ENCODE measurements at regions not wholly inside any gene's neighbourhood (a gene's known extent, or its start where the extent isn't known, plus 50 kb on each side); places are given as distances from the start of the nearest gene placed in this dataset.
"Not testable (repeated sequence)": the region's sequence is repeated elsewhere in the genome, so short reads cannot be mapped to it uniquely, and the experiment has no call there.

DNA sequence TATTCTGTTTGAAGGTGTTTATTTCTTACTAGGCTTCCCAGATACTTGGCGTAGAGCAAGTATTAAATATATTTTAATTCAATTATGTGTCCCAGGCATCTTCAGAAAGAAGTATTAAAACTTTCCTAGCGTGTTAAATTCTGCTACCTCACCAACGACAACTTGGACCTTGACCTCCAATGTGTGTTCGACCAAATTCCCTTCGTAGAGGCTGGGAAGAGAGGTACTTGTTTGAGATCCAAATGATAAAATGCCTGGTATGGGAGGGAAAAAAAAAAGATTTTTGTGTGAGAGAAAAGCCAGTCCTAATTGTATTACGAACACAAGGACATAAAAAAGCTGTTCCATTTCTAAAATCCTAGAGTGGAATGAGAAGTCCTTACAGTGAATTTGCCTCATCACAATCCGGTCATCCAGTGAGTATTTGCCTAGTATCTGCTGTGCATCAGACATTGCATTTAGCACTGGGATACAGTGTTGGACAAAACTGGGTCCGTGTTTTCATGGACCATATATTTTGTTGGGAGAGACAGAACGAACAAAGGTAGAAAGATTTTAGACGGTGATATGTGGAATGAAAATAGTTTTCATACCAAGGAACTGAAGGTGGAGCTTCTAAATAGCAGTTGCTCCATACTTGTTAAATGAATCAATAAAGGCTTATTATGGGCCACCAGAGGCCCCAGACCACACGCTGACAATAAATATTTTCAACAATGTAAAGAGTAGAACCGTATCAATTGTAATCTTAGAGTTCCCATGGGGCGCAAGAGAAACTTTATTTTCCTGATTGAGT is 103.1 kb downstream of the KIF4B start:
- DNase-seq = no peak

DNA sequence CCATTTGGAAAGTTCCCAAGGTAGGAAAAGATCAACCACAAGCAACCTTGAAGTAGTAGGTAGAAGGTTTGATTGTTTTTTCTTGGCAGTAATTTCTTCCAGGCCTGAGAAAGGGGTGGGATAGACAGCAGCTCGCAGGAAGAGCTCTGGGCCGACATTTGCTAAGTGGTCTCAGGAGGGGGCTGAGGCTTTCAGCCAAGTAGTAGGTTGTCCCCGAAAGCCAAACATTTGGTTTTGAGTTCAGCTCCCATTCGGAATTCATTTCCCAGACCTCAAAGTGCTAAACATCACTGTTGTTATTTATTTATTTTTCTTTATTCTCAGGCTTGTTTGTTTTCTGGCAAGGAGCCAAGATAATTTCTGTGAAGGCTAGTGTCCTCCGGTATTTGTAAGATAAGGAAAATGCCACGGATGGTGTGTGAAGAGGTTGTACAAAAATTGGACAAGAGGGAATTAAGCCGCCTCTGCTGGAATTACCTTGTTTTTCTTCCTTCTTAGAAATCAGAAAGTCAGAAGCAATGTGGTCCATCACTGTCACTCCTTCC is 112.1 kb downstream of the KIF4B start:
- DNase-seq = no peak

DNA sequence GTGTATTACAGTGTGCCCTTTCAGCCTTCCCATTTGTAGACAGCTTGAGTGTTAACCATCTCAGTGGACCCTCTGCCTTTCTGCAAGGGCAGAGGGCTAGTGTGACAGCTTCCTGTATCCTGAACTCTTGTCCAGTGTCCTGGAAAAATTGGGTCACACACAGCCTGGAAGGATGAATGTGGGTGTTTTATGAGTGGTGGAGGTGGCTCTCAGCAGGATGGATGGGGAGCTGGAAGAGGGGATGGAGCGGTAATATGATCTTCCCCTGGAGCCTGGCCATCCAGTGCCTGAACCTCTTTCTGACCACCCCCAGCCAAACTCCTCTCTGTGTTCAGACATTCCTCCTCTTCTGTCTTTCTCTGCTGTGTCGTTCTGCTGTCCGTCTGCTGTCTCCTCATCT is 113.0 kb downstream of the KIF4B start:
- DNase-seq = no peak

DNA sequence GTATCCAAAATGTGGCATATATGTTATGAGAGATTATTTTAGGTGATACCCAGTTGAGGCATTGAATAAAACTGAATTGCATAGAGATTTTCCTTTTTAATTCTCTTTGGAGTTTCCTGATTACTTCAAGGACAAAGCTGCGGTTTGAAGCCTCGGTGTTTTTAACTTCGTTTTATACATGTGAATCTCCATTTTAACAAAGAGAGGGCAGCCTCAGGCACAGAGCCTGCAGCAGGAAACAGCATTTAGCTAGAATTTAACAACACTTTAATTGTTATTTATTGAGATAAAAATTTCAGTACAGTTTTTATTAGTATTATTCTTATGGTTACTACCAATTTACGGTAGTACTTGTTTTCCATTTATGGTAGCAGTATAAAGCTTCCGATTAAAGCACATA is 114.0 kb downstream of the KIF4B start:
- DNase-seq = no peak

DNA sequence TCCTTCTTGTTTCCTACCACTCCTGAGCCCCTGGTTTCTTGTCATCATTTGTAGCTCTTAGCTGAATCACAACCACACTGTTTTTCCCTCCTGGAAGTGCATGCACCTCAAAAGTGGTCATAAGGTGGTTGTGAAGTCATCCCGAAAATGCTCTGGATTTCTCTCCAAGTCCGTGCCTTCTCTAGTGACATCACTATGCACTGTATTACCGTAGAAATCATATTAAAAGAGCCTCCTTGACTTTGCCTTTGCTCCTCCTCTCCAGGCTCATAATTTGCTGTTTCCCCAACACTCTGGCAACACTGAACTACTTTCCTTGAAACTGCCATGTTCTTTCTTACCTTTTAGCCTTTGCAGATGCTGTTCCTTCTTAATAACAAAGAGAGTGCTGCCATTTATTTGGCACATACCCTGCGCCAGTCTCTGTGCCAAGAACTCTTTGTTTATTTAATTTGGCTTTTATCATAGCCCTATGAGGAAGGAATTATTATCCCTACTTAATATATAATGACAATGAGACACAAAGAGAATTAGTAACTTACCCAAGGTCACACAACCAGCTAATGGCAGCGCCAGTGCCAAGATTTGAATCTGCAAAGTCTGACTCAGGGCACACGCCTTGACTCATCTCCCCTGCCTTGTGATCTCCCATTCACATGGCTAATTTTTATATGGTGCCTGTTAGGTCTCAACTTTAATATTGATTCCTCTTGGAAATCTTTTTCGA is 115.4 kb downstream of the KIF4B start:
- no peak for DNase-seq

DNA sequence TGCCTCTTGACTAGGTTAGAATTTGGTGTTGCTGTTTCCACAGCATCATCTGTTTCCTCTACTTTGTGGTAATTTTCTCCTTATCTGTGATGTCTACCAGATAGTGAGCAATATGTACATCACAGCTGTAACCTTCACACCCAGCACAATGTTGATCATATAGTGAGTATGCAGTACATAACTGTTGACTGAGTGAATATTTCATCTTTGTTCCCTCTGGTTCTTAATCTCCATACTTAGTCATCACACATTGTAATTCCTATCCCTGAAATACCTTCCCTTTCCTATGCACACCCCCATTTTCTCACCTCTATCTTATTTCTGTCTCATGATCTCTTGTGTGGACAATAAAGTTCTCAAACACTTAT is 115.9 kb downstream of the KIF4B start:
- no peak for DNase-seq

DNA sequence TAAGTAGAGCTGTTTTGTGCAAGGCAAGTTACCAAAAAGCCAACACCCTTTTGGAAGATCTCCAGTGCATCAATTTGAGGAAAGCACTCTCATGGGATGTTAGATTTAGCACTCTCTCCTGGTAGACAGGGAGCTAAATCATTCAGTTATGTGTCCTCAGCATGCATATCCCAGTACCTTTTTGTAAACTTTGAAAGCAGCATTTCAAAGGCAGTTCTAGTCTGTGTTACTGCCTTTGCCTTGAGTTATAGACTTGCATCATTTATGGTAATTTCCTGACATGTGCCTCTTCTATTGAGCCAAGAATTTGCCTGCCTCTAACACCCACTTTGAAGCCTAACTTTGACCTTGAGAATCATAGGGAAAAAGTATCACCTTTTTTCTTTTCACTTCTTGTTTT is 120.6 kb downstream of the KIF4B start:
- DNase-seq = no peak

DNA sequence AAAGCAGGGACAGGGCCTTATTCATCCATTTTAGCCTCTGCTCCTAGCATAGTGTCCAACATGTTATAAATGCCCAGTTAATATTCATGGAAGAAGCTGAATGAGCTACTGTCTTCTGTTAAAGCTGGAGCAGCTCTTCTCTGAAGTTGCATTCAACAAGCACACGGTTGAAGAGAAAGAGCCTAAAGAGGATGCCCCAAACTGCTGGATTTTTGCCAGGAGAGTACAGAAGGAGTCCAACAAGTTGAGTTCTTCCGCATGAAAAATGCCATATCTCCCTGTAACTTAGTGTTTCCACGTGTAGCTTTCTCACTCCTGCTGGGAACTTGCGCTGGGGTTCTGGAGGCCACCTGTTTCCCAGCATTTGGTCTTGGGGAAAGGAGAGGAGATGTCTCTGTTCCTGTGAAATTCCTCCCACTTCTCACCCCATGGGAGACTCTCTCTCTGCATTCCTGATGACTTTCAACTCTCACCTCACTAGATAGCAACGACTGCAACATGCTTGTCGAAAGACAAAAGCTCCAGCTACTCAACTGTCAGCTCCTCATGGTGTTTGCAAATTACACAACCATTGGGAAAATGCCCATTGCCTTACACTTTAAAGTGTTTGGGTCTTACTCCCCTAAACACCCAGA is 122.8 kb downstream of the KIF4B start:
- no peak for DNase-seq

DNA sequence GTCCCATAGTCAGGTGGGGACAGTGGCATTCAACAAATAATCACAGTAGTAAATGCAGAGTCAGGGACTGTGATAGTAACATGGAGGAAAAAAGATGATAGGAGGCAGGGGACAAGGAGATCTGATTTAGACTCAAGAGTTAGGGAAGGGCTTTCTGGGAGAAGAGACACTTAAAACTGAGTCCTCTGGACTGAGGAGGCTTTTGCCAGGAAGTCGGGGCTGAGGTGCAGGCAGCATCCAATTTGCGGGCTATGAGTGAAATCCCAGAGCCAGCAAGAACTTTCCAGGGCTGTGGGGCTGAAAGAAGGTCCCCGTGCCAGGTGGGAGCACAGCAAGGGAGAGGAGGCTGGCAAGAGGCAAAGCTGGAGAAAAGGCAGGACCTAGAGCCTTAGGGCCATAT is 124.1 kb downstream of the KIF4B start:
- no peak for DNase-seq

DNA sequence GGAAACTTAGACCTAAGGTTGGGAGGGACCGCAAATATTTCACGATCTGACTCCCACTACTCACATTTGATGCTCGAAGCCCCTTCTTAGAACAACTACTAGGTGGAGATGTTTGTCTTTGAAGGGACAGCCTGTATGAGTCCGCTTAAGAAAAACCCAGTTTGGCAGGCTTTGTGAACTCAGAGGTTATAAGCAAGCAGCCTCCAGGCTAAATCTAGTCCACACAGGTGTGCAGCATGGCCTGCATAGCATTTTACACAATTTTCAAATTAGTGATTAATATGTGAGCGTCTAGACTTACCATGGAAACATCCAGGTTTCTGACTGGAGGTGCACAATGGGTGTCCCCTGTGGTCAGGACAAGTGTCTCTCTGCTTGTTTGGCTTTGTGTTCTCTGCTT is 127.1 kb downstream of the KIF4B start:
- DNase-seq = no peak

DNA sequence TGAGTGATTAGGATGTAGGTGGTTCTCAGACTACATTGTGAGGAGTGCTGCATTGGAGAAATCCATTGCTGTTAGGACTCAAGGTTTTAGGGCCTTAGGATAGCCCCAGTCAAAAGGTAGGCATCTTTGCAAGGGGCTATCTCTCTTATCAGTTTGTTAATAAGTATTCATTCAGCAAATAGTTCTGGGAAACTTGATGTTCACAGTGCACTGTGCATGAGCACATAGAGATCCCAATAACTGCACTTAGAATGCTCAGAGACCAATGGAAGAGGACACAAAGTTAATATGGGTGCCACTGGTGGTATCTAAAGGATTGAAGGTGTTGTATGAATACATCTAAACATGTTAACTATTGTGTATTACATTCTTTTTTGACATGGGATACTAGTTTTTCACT is 131.4 kb downstream of the KIF4B start:
- no peak for DNase-seq

DNA sequence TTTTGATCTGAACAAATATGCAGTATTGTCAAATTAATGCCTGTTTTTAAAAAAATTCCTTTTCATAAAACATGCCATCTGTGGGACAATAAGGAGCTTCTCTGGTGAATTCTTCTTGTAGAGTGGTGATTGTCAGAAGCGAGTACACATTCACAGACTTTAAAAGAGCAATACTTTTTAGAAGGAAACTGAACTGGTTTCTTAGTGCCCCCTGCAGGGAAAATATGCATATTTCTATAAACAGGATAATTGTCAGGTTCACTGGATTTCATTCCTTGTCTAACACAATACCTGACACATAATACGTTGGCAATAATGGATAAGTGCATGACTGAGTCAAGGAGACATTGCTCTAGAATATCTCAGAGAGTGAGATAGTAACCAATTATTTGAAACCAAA is 133.7 kb downstream of the KIF4B start:
- no peak for DNase-seq

DNA sequence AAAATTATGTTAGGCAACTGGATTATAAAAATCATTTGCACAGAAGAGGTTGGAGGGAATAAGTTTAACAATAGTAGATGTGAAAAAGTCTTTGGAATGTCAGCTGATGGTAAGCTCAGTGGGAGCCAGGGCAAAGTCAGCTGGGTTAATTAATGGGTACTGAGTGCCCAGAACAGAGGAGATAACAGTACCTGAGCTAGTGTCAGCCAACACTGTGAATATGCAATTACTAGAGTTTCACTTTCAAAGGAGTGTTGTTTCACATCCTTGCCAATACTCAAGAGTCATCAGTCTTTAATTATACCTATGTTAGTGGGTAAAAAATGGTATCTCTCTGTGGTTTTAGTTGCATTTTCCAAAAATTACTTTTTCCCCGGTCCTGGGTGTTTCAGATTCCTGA is 135.1 kb downstream of the KIF4B start:
- no peak for DNase-seq

DNA sequence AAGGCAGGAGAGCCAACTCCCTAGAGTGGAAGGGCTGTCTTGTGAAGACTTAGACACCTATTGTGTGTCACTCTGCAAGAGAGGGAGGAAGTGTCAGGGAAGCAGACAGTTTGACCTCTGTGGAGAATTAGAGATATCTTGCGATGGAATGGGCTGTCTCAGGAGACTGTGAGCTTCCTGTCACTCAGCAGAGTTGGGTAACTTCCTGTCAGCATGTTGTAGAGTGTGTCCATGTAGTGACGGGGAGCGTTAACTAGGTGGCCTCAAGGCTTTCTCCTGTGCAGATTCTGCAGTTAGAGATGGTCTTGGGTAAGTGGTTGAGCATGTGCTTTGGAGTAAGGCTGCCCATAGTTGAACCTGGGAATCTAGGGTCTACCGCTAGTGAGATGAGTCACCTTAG is 136.5 kb downstream of the KIF4B start:
- DNase-seq = no peak

DNA sequence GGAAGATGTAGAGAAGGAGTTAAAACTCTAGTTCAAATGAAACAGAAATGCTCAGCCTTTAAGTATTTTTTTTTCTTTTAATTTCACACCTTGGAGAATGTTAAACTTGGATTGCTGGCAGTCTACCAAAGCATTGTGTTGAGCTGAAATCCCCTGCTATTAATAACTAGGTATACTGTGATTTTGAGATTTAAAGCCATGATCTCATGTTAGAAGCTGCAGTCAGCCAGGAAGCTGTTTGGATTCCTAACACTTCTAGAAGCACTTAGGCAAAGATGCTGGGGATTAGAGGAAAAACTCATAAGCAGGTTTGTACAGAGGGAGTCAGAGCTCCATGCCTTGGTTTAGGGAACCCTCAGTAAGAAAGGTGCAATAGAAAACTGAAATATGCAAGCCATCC is 141.4 kb downstream of the KIF4B start:
- no peak for DNase-seq

DNA sequence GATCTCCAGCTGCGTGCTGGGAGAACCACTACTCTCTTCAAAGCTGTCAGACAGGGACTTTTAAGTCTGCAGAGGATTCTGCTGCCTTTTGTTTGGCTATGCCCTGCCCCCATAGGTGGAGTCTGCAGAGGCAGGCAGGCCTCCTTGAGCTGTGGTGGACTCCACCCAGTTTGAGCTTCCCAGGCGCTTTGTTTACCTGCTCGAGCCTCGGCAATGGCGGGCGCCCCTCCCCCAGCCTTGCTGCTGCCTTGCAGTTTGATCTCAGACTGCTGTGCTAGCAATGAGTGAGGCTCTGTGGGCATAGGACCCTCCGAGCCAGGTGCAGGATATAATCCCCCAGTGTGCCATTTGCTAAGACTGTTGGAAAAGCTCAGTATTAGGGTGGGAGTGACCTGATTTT is 149.5 kb downstream of the KIF4B start:
- DNase-seq = not testable (repeated sequence)

DNA sequence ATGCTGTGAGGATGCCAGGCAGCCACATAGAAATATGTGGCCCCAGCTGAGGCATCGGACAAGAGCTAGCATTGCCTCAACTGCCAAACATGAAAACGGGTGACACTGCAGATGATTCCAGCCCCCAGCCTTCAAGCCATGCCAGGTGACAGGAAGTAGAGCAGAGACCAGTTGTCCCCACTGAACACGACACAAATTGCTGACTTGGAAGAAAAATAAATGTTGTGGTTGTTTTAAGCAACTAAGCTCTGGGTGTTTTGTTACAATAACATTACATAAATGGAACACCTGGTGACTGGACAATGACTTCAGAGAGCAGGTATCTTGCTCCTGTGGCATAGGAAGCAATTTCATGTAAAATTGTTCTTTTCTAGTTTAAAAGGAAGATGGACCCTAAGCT is 154.2 kb downstream of the KIF4B start:
- DNase-seq = no peak

DNA sequence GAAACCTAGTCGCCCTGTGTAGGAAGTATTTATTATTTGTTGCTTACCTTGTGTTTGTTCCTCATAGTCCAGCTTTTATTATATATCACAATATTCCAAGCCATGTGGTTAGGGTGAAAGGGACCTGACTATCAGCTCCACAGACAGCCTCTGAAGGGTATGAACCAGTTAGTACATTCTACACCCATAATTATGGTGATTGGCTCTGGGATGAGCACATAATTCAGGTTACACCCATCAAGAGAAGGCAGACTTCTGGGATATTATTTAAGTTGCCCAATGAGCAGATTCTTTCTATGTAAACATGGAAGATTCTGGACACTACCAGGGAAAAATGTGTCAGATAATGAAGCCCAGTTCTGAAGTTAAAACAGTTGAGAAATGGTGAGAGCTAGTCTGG is 168.0 kb downstream of the KIF4B start:
- no peak for DNase-seq

DNA sequence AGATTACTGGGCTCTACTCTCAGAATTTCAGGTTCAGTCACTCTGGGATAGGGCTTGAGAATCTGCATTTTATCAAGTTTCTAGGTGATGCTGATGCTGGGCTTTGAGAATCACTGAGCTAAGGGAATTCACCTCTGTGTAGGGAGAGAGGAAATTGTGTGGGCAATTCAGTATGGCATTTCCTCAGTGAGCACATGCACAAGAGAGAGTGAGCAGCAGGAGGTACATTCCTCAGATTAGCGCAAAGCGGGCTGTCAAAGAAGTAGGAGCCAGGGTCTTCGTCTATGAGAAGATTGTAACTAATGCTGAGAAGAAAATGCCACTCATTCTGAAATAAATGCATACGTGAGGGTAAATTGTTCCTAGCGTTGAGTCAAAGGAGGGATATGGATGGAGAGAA is 175.9 kb downstream of the KIF4B start:
- DNase-seq = no peak

DNA sequence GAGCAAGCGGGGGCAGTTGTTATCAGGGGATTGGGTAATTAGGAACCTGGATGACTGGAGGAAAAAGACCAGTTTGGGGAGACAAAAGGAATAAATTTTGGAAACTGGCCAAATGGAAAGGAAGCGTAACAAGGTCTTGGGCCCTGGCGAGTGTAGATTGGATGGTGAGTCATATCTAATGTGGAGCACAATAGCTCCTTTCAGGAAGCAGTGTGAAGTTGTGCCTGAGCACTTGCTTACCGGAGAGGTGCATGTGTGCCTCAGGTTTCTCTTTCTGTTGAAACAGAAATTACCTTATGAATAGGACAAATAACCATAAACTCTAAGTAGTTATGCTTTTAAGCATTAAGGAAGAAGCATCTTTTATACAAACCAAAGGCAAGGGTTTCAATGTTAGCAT is 176.4 kb downstream of the KIF4B start:
- no peak for DNase-seq

DNA sequence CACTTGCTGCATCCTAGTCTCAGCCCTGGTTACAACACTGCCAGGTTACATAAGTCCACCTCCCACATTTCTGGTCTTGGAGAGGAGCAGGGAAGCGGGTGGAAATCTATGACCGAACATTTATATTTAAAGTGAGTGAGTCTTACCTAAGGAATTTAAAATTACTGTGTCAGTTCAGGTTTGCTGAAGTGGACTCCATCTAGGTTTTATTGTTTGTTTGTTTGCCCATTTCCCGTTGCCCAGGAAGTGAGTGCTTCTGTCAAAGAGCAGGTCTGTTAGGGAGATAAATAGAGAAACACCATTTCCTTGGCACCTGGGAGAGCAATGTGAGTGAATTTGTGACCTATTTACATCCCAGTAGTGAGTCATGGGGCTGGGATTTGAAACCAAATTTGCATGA is 179.5 kb downstream of the KIF4B start:
- DNase-seq = no peak

DNA sequence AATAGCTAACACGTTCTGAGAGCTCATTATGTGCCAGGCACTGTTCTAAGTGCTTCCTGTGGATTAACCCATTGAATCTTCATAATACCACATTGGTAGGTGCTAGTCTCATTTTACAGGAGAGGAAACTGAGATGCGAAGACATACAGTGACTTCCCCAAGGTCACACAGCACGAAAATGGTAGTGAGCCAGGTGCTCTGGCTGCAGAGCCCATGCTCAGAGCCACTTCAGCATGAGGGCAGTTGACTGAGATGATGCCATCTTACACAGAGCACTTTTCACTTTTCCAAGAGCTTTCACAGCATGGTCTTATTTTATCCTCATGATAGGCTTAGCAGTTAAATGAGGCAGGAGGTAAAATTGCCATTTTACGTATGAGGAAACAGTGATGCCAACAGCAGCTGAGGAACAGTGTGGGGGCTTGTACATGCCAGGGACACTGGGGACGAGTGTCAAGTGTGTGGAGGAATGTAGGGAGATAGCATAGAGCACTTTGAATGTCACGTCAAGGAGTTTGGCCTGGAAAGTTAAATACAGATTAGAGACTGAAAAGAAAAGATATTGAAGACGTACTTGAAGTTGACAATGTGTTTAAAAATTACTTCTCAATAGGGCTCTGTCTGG is 180.0 kb downstream of the KIF4B start:
- DNase-seq = no peak

DNA sequence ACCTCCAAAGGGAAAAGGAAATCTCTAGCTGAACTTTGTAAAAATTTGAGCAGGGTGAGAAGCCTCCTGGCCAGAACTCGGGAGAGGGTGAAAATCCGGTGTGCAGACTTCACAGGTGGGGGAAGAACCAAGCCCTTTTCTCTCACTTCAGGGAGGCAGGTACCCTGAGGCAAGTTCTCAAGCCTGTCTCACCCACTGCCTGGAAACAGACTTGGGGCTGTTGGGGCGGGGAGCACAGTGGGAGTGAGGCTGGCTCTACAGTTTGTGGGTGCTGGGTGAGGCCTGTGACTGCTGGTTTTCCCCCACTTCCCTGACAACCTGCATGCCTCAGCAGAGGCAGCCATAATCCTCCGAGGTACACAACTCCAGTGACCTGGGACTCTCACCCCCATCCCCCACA is 187.1 kb downstream of the KIF4B start:
- DNase-seq = no peak

DNA sequence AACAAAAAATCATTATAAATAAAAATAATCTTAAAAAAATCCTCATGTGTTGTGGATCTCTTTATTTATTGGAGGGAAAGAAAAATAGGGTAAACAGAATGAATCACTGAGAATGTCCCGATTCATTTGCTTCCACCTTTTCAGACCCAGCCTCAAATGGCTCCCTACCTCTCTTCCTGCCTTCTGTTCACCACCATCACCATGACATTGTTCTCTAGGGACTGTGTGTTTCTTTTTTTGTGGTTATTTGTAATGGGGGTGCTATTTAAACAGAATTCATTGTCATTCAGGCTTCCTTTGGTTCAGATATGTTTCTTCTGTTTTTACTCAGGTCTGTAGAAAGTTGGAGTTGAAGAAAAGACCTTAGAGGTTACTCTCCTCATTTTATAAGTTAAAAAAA is 198.2 kb downstream of the KIF4B start:
- DNase-seq = no peak

Data from activated CD4-positive, alpha-beta T cell treated with anti-CD3 and anti-CD28 coated beads for 1 hour (primary cell).